ENCODE measurements at regions not wholly inside any gene's neighbourhood (a gene's known extent, or its start where the extent isn't known, plus 50 kb on each side); places are given as distances from the start of the nearest gene placed in this dataset.

GRCh38 chr16:85306793-85307551 lies 194.7 kb upstream of the CIBAR2 start:
- H3K4me1 Mint-ChIP-seq (ENCODE audit: low read depth) = peaks cover 81% of the 10 kb centered on the region
- CTCF ChIA-PET = interaction anchor here (0.8 to 4.8 kb wide), 11 partner anchors 9 to 309 kb away, joined by 3 to 31 read pairs (median 4); no protein-coding TSS in a partner anchor
- no peaks in the 10 kb centered on the region for H3K27me3 Mint-ChIP-seq (ENCODE audit: low read depth)
- peak overlapping the region; percentile 97 for H3K27ac Mint-ChIP-seq
- H3K36me3 Mint-ChIP-seq (ENCODE audit: low read depth) = no peaks in the 10 kb centered on the region
- no peaks in the 10 kb centered on the region for H3K9me3 Mint-ChIP-seq (ENCODE audit: insufficient read depth)
- ATAC-seq (no peak), DNase-seq (no peak)
- POLR2A ChIA-PET = interaction anchor here (1.6 kb wide), 1 partner anchor 247 kb away, joined by 4 read pairs; no protein-coding TSS in a partner anchor
- H3K4me3 Mint-ChIP-seq = no peak overlapping the region

GRCh38 chr16:85307552-85308364 lies 195.5 kb upstream of the CIBAR2 start:
- H3K9me3 Mint-ChIP-seq (ENCODE audit: insufficient read depth) = no peaks in the 10 kb centered on the region
- ATAC-seq (no peak), DNase-seq (no peak)
- H3K4me1 Mint-ChIP-seq (ENCODE audit: low read depth) = peaks cover 85% of the 10 kb centered on the region
- H3K27me3 Mint-ChIP-seq (ENCODE audit: low read depth) = no peaks in the 10 kb centered on the region
- ChIA-PET POLR2A (interaction anchor here (0.7 to 1.6 kb wide), 3 partner anchors 77 to 310 kb away, joined by 3 to 4 read pairs (median 3); no protein-coding TSS in a partner anchor), CTCF (interaction anchor here (0.7 to 4.8 kb wide), 12 partner anchors 10 to 309 kb away, joined by 3 to 31 read pairs (median 4); no protein-coding TSS in a partner anchor)
- H3K4me3 Mint-ChIP-seq = no peak overlapping the region
- no peaks in the 10 kb centered on the region for H3K36me3 Mint-ChIP-seq (ENCODE audit: low read depth)
- peak overlapping the region; percentile 74 for H3K27ac Mint-ChIP-seq

- no peak for ATAC-seq
- no peaks in the 10 kb centered on the region for H3K36me3 Mint-ChIP-seq (ENCODE audit: low read depth)
- POLR2A ChIA-PET = interaction anchor here (0.7 to 0.9 kb wide), 2 partner anchors 76 to 308 kb away, joined by 3 read pairs; no protein-coding TSS in a partner anchor
- CTCF ChIA-PET = interaction anchor here (0.8 to 4.8 kb wide), 11 partner anchors 9 to 307 kb away, joined by 3 to 31 read pairs (median 3); no protein-coding TSS in a partner anchor
- H3K27ac Mint-ChIP-seq = peak overlapping the region; percentile 74
- H3K27me3 Mint-ChIP-seq (ENCODE audit: low read depth) = no peaks in the 10 kb centered on the region
- no peak for DNase-seq
- no peaks in the 10 kb centered on the region for H3K9me3 Mint-ChIP-seq (ENCODE audit: insufficient read depth)
- H3K4me3 Mint-ChIP-seq = peak overlapping the region; percentile 8
- peaks cover 77% of the 10 kb centered on the region for H3K4me1 Mint-ChIP-seq (ENCODE audit: low read depth)
These were observed 196.6 kb upstream of the CIBAR2 start for GRCh38 chr16:85308611-85309540.

GRCh38 chr16:85309656-85310587 lies 197.7 kb upstream of the CIBAR2 start:
- no peak for ATAC-seq
- POLR2A ChIA-PET = no interaction called here
- CTCF ChIA-PET = interaction anchor here (1.1 to 4.8 kb wide), 4 partner anchors 8 to 24 kb away, joined by 3 to 31 read pairs (median 10); no protein-coding TSS in a partner anchor
- DNase-seq = peak; percentile 49
- Mint-ChIP-seq H3K4me1 (ENCODE audit: low read depth) (peaks cover 67% of the 10 kb centered on the region), H3K27ac (peak overlapping the region; percentile 74), H3K36me3 (ENCODE audit: low read depth) (no peaks in the 10 kb centered on the region), H3K9me3 (ENCODE audit: insufficient read depth) (no peaks in the 10 kb centered on the region), H3K4me3 (peak overlapping the region; percentile 25), H3K27me3 (ENCODE audit: low read depth) (no peaks in the 10 kb centered on the region)

GRCh38 chr16:85310868-85311585 lies 198.8 kb upstream of the CIBAR2 start:
- ChIA-PET CTCF (interaction anchor here (4.8 kb wide), 1 partner anchor 13 kb away, joined by 31 read pairs; no protein-coding TSS in a partner anchor), POLR2A (no interaction called here)

GRCh38 chr16:85311741-85312140 lies 199.5 kb upstream of the CIBAR2 start:
- H3K27ac Mint-ChIP-seq = peak overlapping the region; percentile 76
- H3K9me3 Mint-ChIP-seq (ENCODE audit: insufficient read depth) = no peaks in the 10 kb centered on the region
- H3K27me3 Mint-ChIP-seq (ENCODE audit: low read depth) = no peaks in the 10 kb centered on the region
- peaks cover 50% of the 10 kb centered on the region for H3K4me1 Mint-ChIP-seq (ENCODE audit: low read depth)
- POLR2A ChIA-PET = no interaction called here
- no peak for ATAC-seq
- CTCF ChIA-PET = no interaction called here
- H3K36me3 Mint-ChIP-seq (ENCODE audit: low read depth) = no peaks in the 10 kb centered on the region
- no peak overlapping the region for H3K4me3 Mint-ChIP-seq
- no peak for DNase-seq

More at GRCh38 chr16:85310868-85311585, 198.8 kb upstream of the CIBAR2 start:
- Mint-ChIP-seq H3K36me3 (ENCODE audit: low read depth) (no peaks in the 10 kb centered on the region), H3K4me1 (ENCODE audit: low read depth) (peaks cover 57% of the 10 kb centered on the region), H3K27ac (peak overlapping the region; percentile 76), H3K27me3 (ENCODE audit: low read depth) (no peaks in the 10 kb centered on the region), H3K9me3 (ENCODE audit: insufficient read depth) (no peaks in the 10 kb centered on the region), H3K4me3 (peak overlapping the region; percentile 53)
- DNase-seq (peak; percentile 75), ATAC-seq (peak; percentile 77)

- Mint-ChIP-seq H3K27ac (peak overlapping the region; percentile 23), H3K27me3 (ENCODE audit: low read depth) (no peaks in the 10 kb centered on the region), H3K9me3 (ENCODE audit: insufficient read depth) (no peaks in the 10 kb centered on the region), H3K36me3 (ENCODE audit: low read depth) (no peaks in the 10 kb centered on the region), H3K4me3 (no peak overlapping the region), H3K4me1 (ENCODE audit: low read depth) (peaks cover 46% of the 10 kb centered on the region)
- no peak for DNase-seq
- no peak for ATAC-seq
- ChIA-PET CTCF (no interaction called here), POLR2A (no interaction called here)
These were observed 199.9 kb upstream of the CIBAR2 start for GRCh38 chr16:85312174-85312573.

GRCh38 chr16:85312642-85313525 lies 200.6 kb upstream of the CIBAR2 start:
- Mint-ChIP-seq H3K27ac (peak overlapping the region; percentile 23), H3K4me1 (ENCODE audit: low read depth) (peaks cover 38% of the 10 kb centered on the region), H3K36me3 (ENCODE audit: low read depth) (no peaks in the 10 kb centered on the region), H3K27me3 (ENCODE audit: low read depth) (no peaks in the 10 kb centered on the region), H3K4me3 (no peak overlapping the region), H3K9me3 (ENCODE audit: insufficient read depth) (no peaks in the 10 kb centered on the region)
- DNase-seq = no peak
- POLR2A ChIA-PET = interaction anchor here (0.6 kb wide), 1 partner anchor 11 kb away, joined by 3 read pairs; no protein-coding TSS in a partner anchor
- no peak for ATAC-seq
- CTCF ChIA-PET = no interaction called here

GRCh38 chr16:85313526-85314301 lies 201.4 kb upstream of the CIBAR2 start:
- no peak overlapping the region for H3K27ac Mint-ChIP-seq
- ChIA-PET CTCF (interaction anchor here (0.9 kb wide), 1 partner anchor 68 kb away, joined by 3 read pairs; no protein-coding TSS in a partner anchor), POLR2A (interaction anchor here (0.6 kb wide), 2 partner anchors 10 to 288 kb away, joined by 3 read pairs; no protein-coding TSS in a partner anchor)
- H3K9me3 Mint-ChIP-seq (ENCODE audit: insufficient read depth) = no peaks in the 10 kb centered on the region
- no peak for DNase-seq
- no peak overlapping the region for H3K4me3 Mint-ChIP-seq
- peaks cover 30% of the 10 kb centered on the region for H3K4me1 Mint-ChIP-seq (ENCODE audit: low read depth)
- no peak for ATAC-seq
- H3K36me3 Mint-ChIP-seq (ENCODE audit: low read depth) = no peaks in the 10 kb centered on the region
- no peaks in the 10 kb centered on the region for H3K27me3 Mint-ChIP-seq (ENCODE audit: low read depth)
